Activated CD4-positive, alpha-beta T cell treated with anti-CD3 and anti-CD28 coated beads for 1 hour (primary cell): ENCODE measurements at regions not wholly inside any gene's neighbourhood (a gene's known extent, or its start where the extent isn't known, plus 50 kb on each side); places are given as distances from the start of the nearest gene placed in this dataset.

Experiments
- DNase-seq: peaks from one replicate; pipeline ENCODE4 v3.0.0-alpha.2; 2020

- no peak for DNase-seq
These were observed 114.6 kb upstream of the RMST start for GRCh38 chr12:97347956-97348355.

- DNase-seq, result no peak
These were observed 104.2 kb upstream of the RMST start for GRCh38 chr12:97358361-97358760.

DNA sequence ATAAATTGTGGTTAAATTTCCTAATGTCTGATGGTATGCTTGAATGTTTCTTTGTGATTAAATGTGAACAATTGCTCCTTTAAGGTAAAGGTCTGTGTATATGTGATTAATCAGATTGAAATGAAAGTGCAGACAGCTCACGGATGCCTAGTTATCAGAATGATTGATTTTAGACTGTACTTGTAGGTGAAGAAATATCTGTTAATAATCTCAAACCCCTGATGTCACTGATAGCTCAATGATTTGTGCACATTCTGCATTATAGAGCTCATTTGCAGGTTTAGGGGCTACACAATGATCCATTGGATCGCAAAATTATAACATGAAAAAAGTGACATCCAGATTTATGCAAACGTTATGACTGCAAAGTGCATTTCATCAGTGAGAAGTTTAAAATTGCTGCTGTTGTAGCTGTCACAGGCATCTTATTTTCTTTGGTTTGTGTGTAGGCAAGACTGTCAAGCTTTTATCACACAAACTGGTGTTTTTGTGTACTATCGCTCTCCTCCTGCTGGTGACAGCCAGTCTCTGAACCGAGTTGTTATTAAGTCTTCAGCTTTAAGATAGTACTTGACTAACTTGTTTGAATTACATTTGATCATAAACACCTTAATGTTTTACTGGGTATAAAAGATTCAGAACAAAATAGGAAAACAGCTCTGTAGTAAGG, 103.4 kb upstream of the RMST start:
- no peak for DNase-seq

GRCh38 chr12:97363693-97364092, 98.9 kb upstream of the RMST start:
- DNase-seq, result no peak

GRCh38 chr12:97368462-97369163, 94.0 kb upstream of the RMST start:
- DNase-seq, result no peak

- no peak for DNase-seq
These were observed 87.3 kb upstream of the RMST start for GRCh38 chr12:97375310-97375709.

- DNase-seq, result no peak
These were observed 82.2 kb upstream of the RMST start for GRCh38 chr12:97380440-97380839.

DNA sequence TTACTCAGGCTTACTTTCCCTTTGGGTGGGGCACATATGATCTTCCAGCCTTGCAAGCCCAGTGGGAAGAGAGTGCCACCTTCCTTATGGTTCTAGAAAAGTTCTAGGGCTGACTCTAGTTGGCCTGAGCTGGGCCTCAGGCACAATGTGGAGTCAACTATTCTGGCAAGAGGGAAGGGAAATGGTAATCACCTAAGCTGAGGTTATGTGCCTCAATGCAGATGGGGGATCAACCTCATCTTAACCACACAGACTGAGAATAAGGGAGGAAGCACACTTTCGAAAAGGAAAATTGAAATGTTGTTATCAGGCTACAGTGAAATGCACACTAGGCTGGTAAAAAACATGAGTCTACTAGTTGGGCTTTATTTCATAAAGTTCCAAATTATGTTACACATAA, 77.5 kb upstream of the RMST start:
- DNase-seq, result no peak

DNA sequence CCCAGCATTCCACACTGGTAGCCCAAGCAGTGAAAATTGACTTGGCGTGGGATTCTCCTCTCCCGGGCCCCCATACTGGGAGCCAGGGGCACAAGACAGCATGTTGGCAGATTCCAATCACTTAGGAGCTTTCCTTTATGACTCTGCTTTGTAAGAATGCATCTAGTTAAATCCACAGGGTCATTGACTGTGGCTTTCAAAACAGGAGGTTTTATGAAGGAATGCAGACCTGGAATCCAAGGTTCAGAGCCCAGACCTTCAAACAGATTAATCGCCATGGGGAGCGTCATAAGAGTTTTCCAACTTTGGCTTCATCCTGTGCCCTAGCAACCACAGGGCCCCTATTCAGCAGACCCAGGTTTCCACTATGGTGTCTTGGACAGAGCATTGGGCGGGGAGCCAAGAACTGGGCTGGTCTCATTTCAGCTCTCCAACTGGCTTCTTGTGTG, 76.4 kb upstream of the RMST start:
- DNase-seq, result no peak

- no peak for DNase-seq
These were observed 74.8 kb upstream of the RMST start for GRCh38 chr12:97387844-97388243.

- DNase-seq, result no peak
These were observed 67.9 kb upstream of the RMST start for GRCh38 chr12:97394657-97395056.

GRCh38 chr12:97397008-97397407, 65.6 kb upstream of the RMST start:
- no peak for DNase-seq

- no peak for DNase-seq
These were observed 63.9 kb upstream of the RMST start for GRCh38 chr12:97398704-97399103.

DNA sequence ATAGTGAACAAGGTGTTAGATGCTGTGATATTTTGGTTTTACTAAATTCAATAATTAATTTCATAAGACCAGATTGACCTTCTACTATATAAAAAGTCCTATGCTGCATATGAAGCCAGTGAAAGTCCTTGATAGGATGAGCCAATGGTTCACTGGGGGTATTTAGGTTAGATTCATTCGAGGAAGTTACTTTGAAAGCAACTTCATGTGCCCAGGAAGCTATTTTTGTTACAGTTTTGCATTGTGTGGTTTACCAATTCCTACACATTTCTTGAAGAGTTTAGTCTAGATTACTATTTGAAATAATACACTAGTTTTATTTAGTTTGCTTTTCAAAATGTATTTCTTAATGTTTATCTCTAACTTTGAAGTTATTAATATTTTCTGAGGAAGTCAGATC, 58.5 kb upstream of the RMST start:
- DNase-seq, result no peak

GRCh38 chr12:97404543-97404942, 58.1 kb upstream of the RMST start:
- no peak for DNase-seq

DNA sequence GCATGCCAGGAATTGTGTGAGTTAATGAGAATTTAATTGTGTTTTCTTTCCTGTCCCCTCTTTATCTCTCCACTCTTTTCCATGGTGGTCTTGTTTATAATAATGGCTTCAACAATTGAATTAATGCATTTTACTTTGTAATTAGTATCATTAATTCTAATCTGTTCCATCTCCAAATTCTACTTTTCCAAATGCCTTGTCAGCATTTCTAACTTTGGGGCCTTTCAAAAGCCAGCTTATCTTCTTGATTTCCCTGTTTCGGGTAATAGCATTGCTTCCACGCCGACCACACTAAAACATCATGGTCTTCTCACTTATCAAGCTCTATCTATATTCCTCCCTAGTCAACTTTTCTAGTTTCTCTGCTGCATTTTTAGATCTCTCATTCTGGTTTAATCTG, 54.2 kb upstream of the RMST start:
- DNase-seq, result no peak

- DNase-seq, result no peak
These were observed 51.3 kb upstream of the RMST start for GRCh38 chr12:97411341-97411740.
